ENCODE measurements at regions not wholly inside any gene's neighbourhood (a gene's known extent, or its start where the extent isn't known, plus 50 kb on each side); places are given as distances from the start of the nearest gene placed in this dataset.

- H3K9me3 ChIP-seq (replicated peaks; ENCODE audit: control insufficient read depth, insufficient read depth, low read length) = no peaks in the 10 kb centered on the region
- ChIA-PET POLR2A (no interaction called here), CTCF (no interaction called here), RAD21 (ENCODE audit: unreplicated experiment) (no interaction called here), SMC1A (ENCODE audit: uncharacterized antibody, unreplicated experiment) (no interaction called here)
- ATAC-seq = no peak
- 0% methylated on average over 3 of the region's 3 CpGs for WGBS (ENCODE audit: insufficient coverage, insufficient replicate concordance, low lambda C conversion rate, missing lambda C conversion rate)
- H3K9ac ChIP-seq (ENCODE audit: control insufficient read depth, insufficient read depth, low read length) = no peak overlapping the region
- no peak overlapping the region for H3K27ac ChIP-seq (ENCODE audit: control insufficient read depth, insufficient read depth)
- no peak for FAIRE-seq
- TF ChIP-seq RB1 (IDR thresholded peaks at IDR 0.05; ENCODE audit: borderline replicate concordance) (no peak), RBBP5 (conservative IDR thresholded peaks at IDR 0.05) (no peak), SUPT20H (IDR thresholded peaks at IDR 0.05; ENCODE audit: borderline replicate concordance, control insufficient read depth, low read depth, low read length) (no peak), EED (IDR thresholded peaks at IDR 0.05; ENCODE audit: low read depth) (no peak), E4F1 (IDR thresholded peaks at IDR 0.05; ENCODE audit: borderline replicate concordance, partially characterized antibody) (no peak), SREBF1 (IDR thresholded peaks at IDR 0.05; ENCODE audit: low read length) (no peak), CBX5 (IDR thresholded peaks at IDR 0.05; ENCODE audit: low read depth) (no peak), JUNB (IDR thresholded peaks at IDR 0.05) (no peak), SIX5 (IDR thresholded peaks at IDR 0.05; ENCODE audit: low read depth, low read length, severe bottlenecking) (no peak)
- intact Hi-C loops (cut with micrococcal nuclease; ENCODE audit: unreplicated experiment) (no loop called here), in situ Hi-C loops (cut with MboI) (no loop called here)
- no peaks in the 10 kb centered on the region for H3K4me1 ChIP-seq (ENCODE audit: control insufficient read depth, insufficient read depth, low read length)
- no peaks in the 10 kb centered on the region for H3K79me2 ChIP-seq (ENCODE audit: control insufficient read depth, insufficient read depth, low read length)
- H3K4me3 ChIP-seq = no peak overlapping the region
- H3K4me2 ChIP-seq (ENCODE audit: control insufficient read depth, insufficient read depth) = no peak overlapping the region
- H4K20me1 ChIP-seq (ENCODE audit: control insufficient read depth, insufficient read depth) = no peaks in the 10 kb centered on the region
- no TSS peak for BruUV-seq (replicated peaks)
- DNase-seq (ENCODE audit: low read depth, low spot score) = no peak
- no peaks in the 10 kb centered on the region for H3K36me3 ChIP-seq (ENCODE audit: control insufficient read depth in 2 of 2, insufficient read depth in 2 of 2, low read length in 1 of 2)
- no peaks in the 10 kb centered on the region for H3K27me3 ChIP-seq (replicated peaks in 1 of 2; ENCODE audit: control insufficient read depth in 2 of 2, insufficient read depth in 2 of 2, low read length in 1 of 2)
- no peak overlapping the region for H2AFZ ChIP-seq (ENCODE audit: control insufficient read depth, low read depth, low read length)
These were observed 306.3 kb downstream of the GPAM start for GRCh38 chr10:111877258-111877657.
